Hepatocyte (in vitro differentiated cells): ENCODE measurements at regions not wholly inside any gene's neighbourhood (a gene's known extent, or its start where the extent isn't known, plus 50 kb on each side); places are given as distances from the start of the nearest gene placed in this dataset.
"Not testable (repeated sequence)": the region's sequence is repeated elsewhere in the genome, so short reads cannot be mapped to it uniquely, and the experiment has no call there.

Source experiments
- DNase-seq: peaks from one replicate; pipeline ENCODE4 v3.0.0-alpha.2; 2016; ENCODE audit warnings: low spot score
- H2AFZ ChIP-seq: fragments of 200-600 bp; sonication (generic); 2 replicates; pipeline ENCODE4 v1.6.0; 2016; ENCODE audit warnings: antibody characterized with exemption, mild to moderate bottlenecking
- H3K27ac ChIP-seq: fragments of 200-600 bp; sonication (generic); 2 replicates; pipeline ENCODE4 v1.5.1; 2016; ENCODE audit warnings: mild to moderate bottlenecking
- H3K27me3 ChIP-seq: fragments of 200-600 bp; sonication (generic); 2 replicates; pipeline ENCODE4 v1.6.1; 2016
- H3K36me3 ChIP-seq: fragments of 200-600 bp; sonication (generic); replicated peaks from 2 replicates; pipeline ENCODE4 v1.5.1; 2016; ENCODE audit warnings: low read depth; ENCODE audit not compliant: insufficient read depth
- H3K4me1 ChIP-seq: fragments of 200-600 bp; sonication (generic); 2 replicates; pipeline ENCODE4 v1.5.1; 2016; ENCODE audit warnings: mild to moderate bottlenecking, moderate library complexity; ENCODE audit not compliant: insufficient read depth
- H3K4me2 ChIP-seq: fragments of 200-600 bp; sonication (generic); 2 replicates; pipeline ENCODE4 v1.6.0; 2016
- H3K4me3 ChIP-seq: fragments of 200-600 bp; sonication (generic); 2 replicates; pipeline ENCODE4 v1.5.1; 2016; ENCODE audit warnings: mild to moderate bottlenecking
- H3K79me2 ChIP-seq: fragments of 200-600 bp; sonication (generic); 2 replicates; pipeline ENCODE4 v1.6.0; 2017; ENCODE audit warnings: mild to moderate bottlenecking
- H3K9me2 ChIP-seq: fragments of 200-600 bp; sonication (generic); replicated peaks from 2 replicates; pipeline ENCODE4 v1.6.0; 2017; ENCODE audit warnings: mild to moderate bottlenecking; ENCODE audit not compliant: insufficient read depth
- H3K9me3 ChIP-seq: fragments of 200-600 bp; sonication (generic); 2 replicates; pipeline ENCODE4 v1.5.1; 2016; ENCODE audit warnings: low read depth, mild to moderate bottlenecking
- H4K20me1 ChIP-seq: fragments of 200-600 bp; sonication (generic); 2 replicates; pipeline ENCODE4 v1.6.0; 2016; ENCODE audit warnings: mild to moderate bottlenecking; ENCODE audit not compliant: insufficient read depth, poor library complexity, severe bottlenecking
- CTCF ChIP-seq: fragments of 200-600 bp; sonication (generic); IDR thresholded peaks from 2 replicates; pipeline ENCODE4 v1.5.1; 2016; ENCODE audit warnings: antibody characterized with exemption, mild to moderate bottlenecking; ENCODE audit not compliant: poor library complexity
- EZH2 ChIP-seq: fragments of 200-600 bp; sonication (generic); IDR thresholded peaks from 2 replicates; pipeline ENCODE4 v1.6.1; 2016; ENCODE audit warnings: antibody characterized with exemption, mild to moderate bottlenecking, borderline replicate concordance
- EZH2phosphoT487 ChIP-seq: fragments of 200-600 bp; sonication (generic); IDR thresholded peaks from one replicate; pipeline ENCODE4 v1.6.1; 2018; ENCODE audit warnings: antibody characterized with exemption, mild to moderate bottlenecking, low read depth, moderate library complexity; ENCODE audit not compliant: unreplicated experiment, severe bottlenecking
- WGBS: methylation state at CpG from one replicate; pipeline ENCODE4 v1.1.6; 2016; ENCODE audit warnings: low lambda C conversion rate; ENCODE audit errors: missing lambda C conversion rate; 5-methylcytosine and 5-hydroxymethylcytosine counted together

- H3K27me3 ChIP-seq = no peaks in the 10 kb centered on the region
- H4K20me1 ChIP-seq = no peaks in the 10 kb centered on the region
- no peaks in the 10 kb centered on the region for H3K9me2 ChIP-seq
- H3K9me3 ChIP-seq = no peaks in the 10 kb centered on the region
- DNase-seq = no peak
- no peaks in the 10 kb centered on the region for H3K79me2 ChIP-seq
- no peaks in the 10 kb centered on the region for H3K4me1 ChIP-seq
- H3K4me2 ChIP-seq = no peak overlapping the region
- H3K36me3 ChIP-seq = no peaks in the 10 kb centered on the region
- WGBS = 73% methylated on average over 9 of the region's 9 CpGs
- H3K4me3 ChIP-seq = no peak overlapping the region
- H2AFZ ChIP-seq = no peak overlapping the region
- no peak overlapping the region for H3K27ac ChIP-seq
- no peak for TF ChIP-seq CTCF
- TF ChIP-seq EZH2phosphoT487 = no peak
- TF ChIP-seq EZH2 = no peak
These were observed 59.4 kb upstream of the XPO1 start for GRCh38 chr2:61597300-61598289.

- 90% methylated on average over 7 of the region's 7 CpGs for whole genome bisulfite sequencing
- H3K9me2 ChIP-seq, H3K9me3 ChIP-seq, H4K20me1 ChIP-seq, DNase-seq, H3K4me1 ChIP-seq, H3K79me2 ChIP-seq, H3K36me3 ChIP-seq, H3K4me3 ChIP-seq, H3K27me3 ChIP-seq, H2AFZ ChIP-seq, H3K27ac ChIP-seq, H3K4me2 ChIP-seq: not testable (repeated sequence)
These were observed 56.0 kb upstream of the XPO1 start for GRCh38 chr2:61594201-61594600.

GRCh38 chr2:61593648-61594047, 55.5 kb upstream of the XPO1 start:
- H2AFZ ChIP-seq, DNase-seq, H3K27ac ChIP-seq, H3K4me3 ChIP-seq, H4K20me1 ChIP-seq, H3K36me3 ChIP-seq, H3K9me2 ChIP-seq, H3K9me3 ChIP-seq, H3K4me2 ChIP-seq, H3K27me3 ChIP-seq, H3K4me1 ChIP-seq, H3K79me2 ChIP-seq: not testable (repeated sequence)
- WGBS = 73% methylated on average over 3 of the region's 3 CpGs

GRCh38 chr2:61590214-61590613, 52.1 kb upstream of the XPO1 start:
- Histone ChIP-seq H3K79me2 (no peaks in the 10 kb centered on the region), H4K20me1 (no peaks in the 10 kb centered on the region), H3K27me3 (no peaks in the 10 kb centered on the region), H3K9me2 (no peaks in the 10 kb centered on the region), H3K36me3 (no peaks in the 10 kb centered on the region), H3K9me3 (no peaks in the 10 kb centered on the region), H3K4me1 (no peaks in the 10 kb centered on the region), H3K27ac (no peak overlapping the region), H3K4me2 (no peak overlapping the region), H3K4me3 (no peak overlapping the region), H2AFZ (no peak overlapping the region)
- WGBS = 87% methylated on average over 2 of the region's 2 CpGs
- no peak for DNase-seq
- TF ChIP-seq EZH2 (no peak), EZH2phosphoT487 (no peak), CTCF (no peak)
